HuH-7.5 (cell line): ENCODE measurements at regions not wholly inside any gene's neighbourhood (a gene's known extent, or its start where the extent isn't known, plus 50 kb on each side); places are given as distances from the start of the nearest gene placed in this dataset.
A peak's percentile ranks its signal among the peaks of the same experiment; 100 is the strongest.

ENCODE experiments used
- DNase-seq: peaks from one replicate; pipeline ENCODE4 v3.0.0; 2011; ENCODE audit warnings: low spot score

- DNase-seq, result no peak
These were observed 53.6 kb upstream of the EPCAM start for GRCh38 chr2:47315475-47315874.

GRCh38 chr2:47313728-47314127 lies 55.4 kb upstream of the EPCAM start:
- no peak for DNase-seq

GRCh38 chr2:47313141-47313691 lies 55.9 kb upstream of the EPCAM start:
- peak; percentile 45 for DNase-seq

- DNase-seq, result no peak
These were observed 56.6 kb upstream of the EPCAM start for GRCh38 chr2:47312491-47312850.

GRCh38 chr2:47311764-47312490 lies 57.2 kb upstream of the EPCAM start:
- no peak for DNase-seq

GRCh38 chr2:47310801-47311560 lies 58.1 kb upstream of the EPCAM start:
- DNase-seq, result no peak

GRCh38 chr2:47309952-47310800 lies 58.9 kb upstream of the EPCAM start:
- DNase-seq, result no peak

- no peak for DNase-seq
These were observed 59.6 kb upstream of the EPCAM start for GRCh38 chr2:47309472-47309951.

- no peak for DNase-seq
These were observed 62.0 kb upstream of the EPCAM start for GRCh38 chr2:47307066-47307465.

- DNase-seq, result no peak
These were observed 64.5 kb upstream of the EPCAM start for GRCh38 chr2:47304654-47305053.

GRCh38 chr2:47303341-47304148 lies 65.6 kb upstream of the EPCAM start:
- no peak for DNase-seq

- no peak for DNase-seq
These were observed 66.8 kb upstream of the EPCAM start for GRCh38 chr2:47302308-47302707.

GRCh38 chr2:47301731-47302130 lies 67.4 kb upstream of the EPCAM start:
- DNase-seq, result no peak

- no peak for DNase-seq
These were observed 67.9 kb upstream of the EPCAM start for GRCh38 chr2:47301277-47301618.

- DNase-seq, result no peak
These were observed 68.4 kb upstream of the EPCAM start for GRCh38 chr2:47300609-47301276.

GRCh38 chr2:47300081-47300480 lies 69.0 kb upstream of the EPCAM start:
- no peak for DNase-seq

GRCh38 chr2:47299555-47299954 lies 69.6 kb upstream of the EPCAM start:
- DNase-seq, result no peak

- no peak for DNase-seq
These were observed 70.3 kb upstream of the EPCAM start for GRCh38 chr2:47298771-47299170.

GRCh38 chr2:47297767-47298425 lies 71.2 kb upstream of the EPCAM start:
- no peak for DNase-seq

GRCh38 chr2:47295981-47296635 lies 73.0 kb upstream of the EPCAM start:
- DNase-seq, result no peak
